ENCODE measurements at regions not wholly inside any gene's neighbourhood (a gene's known extent, or its start where the extent isn't known, plus 50 kb on each side); places are given as distances from the start of the nearest gene placed in this dataset.

GRCh38 chr3:150170852-150171520 lies 200.3 kb upstream of the PFN2 start:
- no peak overlapping the region for H4K5ac ChIP-seq (ENCODE audit: insufficient read length, low read depth, low read length)
- H3K4me2 ChIP-seq (ENCODE audit: insufficient read depth in 1 of 2, low read depth in 2 of 2, low read length in 2 of 2), result no peak overlapping the region
- FAIRE-seq (no peak), DNase-seq (ENCODE audit: low read depth in 1 of 2, low spot score in 2 of 2) (no peak)
- no peak overlapping the region for H4K91ac ChIP-seq (replicated peaks; ENCODE audit: insufficient read length, low read length)
- WGBS, 2 experiments (ENCODE audit: extremely low coverage in 1 of 2, insufficient coverage in 1 of 2, insufficient read length in 1 of 2, insufficient replicate concordance in 2 of 2, low coverage in 1 of 2, low lambda C conversion rate in 2 of 2, missing lambda C conversion rate in 1 of 2), result 76% methylated on average over 6 of the region's 6 CpGs; no CpG with 5 or more reads in 1 of the 2 experiments
- H3K18ac ChIP-seq (ENCODE audit: extremely low read depth, low read length), result no peak overlapping the region
- no peaks in the 10 kb centered on the region for H3K27me3 ChIP-seq (replicated peaks in 1 of 4; ENCODE audit: control insufficient read depth in 3 of 4, extremely low read depth in 1 of 4, insufficient read depth in 3 of 4, low read length in 3 of 4)
- no peak overlapping the region for H2BK15ac ChIP-seq (ENCODE audit: low read length)
- H2BK5ac ChIP-seq (ENCODE audit: low read depth, low read length), result no peak overlapping the region
- H3K27ac ChIP-seq (ENCODE audit: low read depth, low read length), result no peak overlapping the region
- H3K4me3 ChIP-seq (ENCODE audit: extremely low read depth in 1 of 4, insufficient read depth in 2 of 4, low read depth in 3 of 4, low read length in 4 of 4), result no peak overlapping the region
- H3K4ac ChIP-seq (replicated peaks; ENCODE audit: insufficient read length, low read depth, low read length), result no peak overlapping the region
- ChIA-PET POLR2A (ENCODE audit: partially characterized antibody) (interaction anchor here (1.3 kb wide), 1 partner anchor 13 kb away, joined by 4 read pairs; no protein-coding TSS in a partner anchor), CTCF (ENCODE audit: partially characterized antibody) (interaction anchor here (0.6 to 2.0 kb wide), 5 partner anchors 11 to 234 kb away, joined by 3 to 8 read pairs (median 5); no protein-coding TSS in a partner anchor)
- H3K9me3 ChIP-seq (ENCODE audit: insufficient read depth in 2 of 2, low read depth in 1 of 2, low read length in 1 of 2), result no peaks in the 10 kb centered on the region
- no peaks in the 10 kb centered on the region for H4K20me1 ChIP-seq (replicated peaks in 1 of 2; ENCODE audit: control insufficient read depth in 1 of 2, insufficient read depth in 2 of 2, low read length in 2 of 2)
- H3K36me3 ChIP-seq (ENCODE audit: control insufficient read depth in 2 of 4, insufficient read depth in 4 of 4, low read length in 3 of 4), result no peaks in the 10 kb centered on the region
- no peak overlapping the region for H2AK5ac ChIP-seq (ENCODE audit: low read depth, low read length)
- no peak overlapping the region for H2AFZ ChIP-seq (ENCODE audit: low read length)
- H3K23ac ChIP-seq (ENCODE audit: insufficient read length), result no peak overlapping the region
- H3K56ac ChIP-seq (replicated peaks; ENCODE audit: insufficient read length, low read depth, low read length), result no peak overlapping the region
- no peaks in the 10 kb centered on the region for H3K4me1 ChIP-seq (replicated peaks in 1 of 4; ENCODE audit: control insufficient read depth in 3 of 4, insufficient read depth in 4 of 4, low read length in 3 of 4)
- H3K79me1 ChIP-seq (ENCODE audit: low read depth, low read length), result no peaks in the 10 kb centered on the region
- no peak overlapping the region for H3K14ac ChIP-seq (ENCODE audit: insufficient read length)
- no peak overlapping the region for H2BK12ac ChIP-seq (ENCODE audit: low read depth, low read length)
- H3K79me2 ChIP-seq (ENCODE audit: control insufficient read depth in 1 of 2, insufficient read depth in 2 of 2, low read length in 2 of 2), result no peaks in the 10 kb centered on the region
- no peak overlapping the region for H4K8ac ChIP-seq (ENCODE audit: extremely low read depth, insufficient read depth, low read length)
- no peak overlapping the region for H2BK20ac ChIP-seq (ENCODE audit: low read length)
- no peaks in the 10 kb centered on the region for H3K23me2 ChIP-seq (ENCODE audit: low read depth, low read length)
- H3K9ac ChIP-seq (replicated peaks in 1 of 4; ENCODE audit: extremely low read depth in 1 of 4, low read depth in 3 of 4, low read length in 3 of 4), result no peak overlapping the region
- no peak overlapping the region for H2BK120ac ChIP-seq (replicated peaks; ENCODE audit: low read depth, low read length)
- TF ChIP-seq TAF1 (IDR thresholded peaks at IDR 0.05; ENCODE audit: low read depth, low read length) (no peak), RNF2 (IDR thresholded peaks at IDR 0.05; ENCODE audit: borderline replicate concordance, low read depth, low read length, missing control alignments, poor library complexity, severe bottlenecking) (no peak), BACH1 (IDR thresholded peaks at IDR 0.05; ENCODE audit: low read length) (no peak), SIRT6 (IDR thresholded peaks at IDR 0.05; ENCODE audit: low read length) (no peak), HDAC6 (IDR thresholded peaks at IDR 0.05; ENCODE audit: low read depth, low read length) (no peak), GABPA (IDR thresholded peaks at IDR 0.05; ENCODE audit: borderline replicate concordance, insufficient read depth, low read length) (no peak), EZH2 (IDR thresholded peaks at IDR 0.05; ENCODE audit: low read depth, low read length, severe bottlenecking) (no peak), ZNF274 (IDR thresholded peaks at IDR 0.05; ENCODE audit: borderline replicate concordance, extremely low read depth, low read length) (no peak), SP4 (IDR thresholded peaks at IDR 0.05; ENCODE audit: low read length) (no peak)
- TF ChIP-seq, protein P1, sequence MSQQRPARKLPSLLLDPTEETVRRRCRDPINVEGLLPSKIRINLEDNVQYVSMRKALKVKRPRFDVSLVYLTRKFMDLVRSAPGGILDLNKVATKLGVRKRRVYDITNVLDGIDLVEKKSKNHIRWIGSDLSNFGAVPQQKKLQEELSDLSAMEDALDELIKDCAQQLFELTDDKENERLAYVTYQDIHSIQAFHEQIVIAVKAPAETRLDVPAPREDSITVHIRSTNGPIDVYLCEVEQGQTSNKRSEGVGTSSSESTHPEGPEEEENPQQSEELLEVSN (IDR thresholded peaks at IDR 0.05), result no peak
